ENCODE measurements at regions not wholly inside any gene's neighbourhood (a gene's known extent, or its start where the extent isn't known, plus 50 kb on each side); places are given as distances from the start of the nearest gene placed in this dataset.

DNA sequence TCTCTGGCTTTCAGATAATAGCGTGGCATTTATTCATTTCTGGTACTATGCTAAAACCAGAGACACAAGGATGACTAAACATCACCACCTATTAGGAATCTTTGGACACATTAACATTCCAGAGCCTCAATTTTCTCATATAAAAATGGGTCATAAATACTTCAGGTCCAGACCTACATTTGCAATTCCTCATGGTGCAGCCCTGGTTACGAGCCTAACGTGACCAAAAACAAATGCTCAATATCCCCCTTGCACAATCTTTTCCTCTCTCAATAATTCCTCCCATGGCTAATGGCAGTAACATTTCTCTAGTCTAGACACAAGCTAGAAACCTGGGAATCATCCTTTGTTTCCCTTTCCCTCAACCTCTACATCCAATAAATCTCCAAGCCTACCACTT, 112.8 kb upstream of the NABP1 start:
- DNase-seq = no peak

DNA sequence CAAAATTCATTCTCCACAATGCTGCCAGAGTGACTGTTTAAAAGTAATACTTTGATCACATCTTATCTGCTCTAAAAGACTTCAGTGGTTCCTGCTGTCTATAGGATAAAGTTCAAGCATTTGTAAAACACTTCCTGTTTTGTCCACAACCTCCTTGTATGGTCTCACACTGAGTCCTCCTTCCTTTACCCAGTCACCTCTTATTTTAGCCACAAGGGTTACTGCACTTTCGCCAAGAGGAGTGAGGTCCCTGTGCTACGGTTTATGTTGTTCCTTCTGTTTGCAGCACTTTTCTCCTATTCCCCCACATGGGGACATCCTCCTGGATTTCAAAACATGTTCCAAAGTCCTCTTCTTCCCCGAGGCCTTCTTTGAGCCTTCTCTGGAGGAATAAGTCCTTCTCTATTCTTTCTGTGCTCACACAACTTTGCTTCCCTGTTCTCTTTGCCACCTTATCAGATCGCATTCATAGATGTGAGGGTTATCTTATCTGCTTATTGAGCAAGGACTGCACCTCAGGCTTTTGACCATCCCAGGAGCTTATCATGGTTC, 112.2 kb upstream of the NABP1 start:
- DNase-seq = no peak

DNA sequence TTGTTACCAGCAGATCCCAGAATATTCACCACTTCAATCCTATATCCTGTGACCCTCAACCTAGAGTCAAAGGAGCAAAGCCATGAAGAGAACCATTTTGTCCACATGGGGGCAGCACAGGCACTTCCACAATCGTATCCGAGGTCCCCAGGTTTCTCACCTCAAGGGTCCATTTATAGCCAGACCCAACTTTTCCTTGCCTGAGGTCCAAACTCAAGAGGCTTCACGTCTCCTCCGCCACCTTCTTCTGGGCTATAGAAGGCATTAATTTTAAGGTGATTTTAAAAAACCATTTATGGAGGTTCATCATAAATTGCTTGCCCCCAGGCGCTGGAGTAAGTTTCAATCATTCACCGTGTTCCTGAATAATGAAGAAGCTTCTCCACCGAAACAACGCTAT, 111.6 kb upstream of the NABP1 start:
- DNase-seq = peak; percentile 63

DNA sequence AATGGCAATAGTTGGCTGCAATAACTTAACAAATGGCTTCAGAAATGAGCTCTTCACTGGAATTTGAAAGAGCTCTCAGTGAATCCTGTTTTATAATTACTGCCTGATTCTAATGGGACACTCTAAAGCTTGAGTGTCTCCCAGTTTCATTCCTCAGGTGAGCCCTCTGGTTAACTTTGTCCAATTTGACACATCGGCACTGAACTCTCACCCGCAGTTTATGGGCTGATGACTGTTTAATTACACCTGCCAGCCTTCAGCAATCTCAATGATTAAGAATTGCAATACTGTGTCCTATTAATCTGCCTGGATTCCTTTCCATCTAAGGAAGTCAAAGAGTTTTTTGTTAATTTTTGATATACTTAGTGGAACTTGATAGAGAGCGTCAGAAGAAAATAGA, 110.7 kb upstream of the NABP1 start:
- DNase-seq = no peak

DNA sequence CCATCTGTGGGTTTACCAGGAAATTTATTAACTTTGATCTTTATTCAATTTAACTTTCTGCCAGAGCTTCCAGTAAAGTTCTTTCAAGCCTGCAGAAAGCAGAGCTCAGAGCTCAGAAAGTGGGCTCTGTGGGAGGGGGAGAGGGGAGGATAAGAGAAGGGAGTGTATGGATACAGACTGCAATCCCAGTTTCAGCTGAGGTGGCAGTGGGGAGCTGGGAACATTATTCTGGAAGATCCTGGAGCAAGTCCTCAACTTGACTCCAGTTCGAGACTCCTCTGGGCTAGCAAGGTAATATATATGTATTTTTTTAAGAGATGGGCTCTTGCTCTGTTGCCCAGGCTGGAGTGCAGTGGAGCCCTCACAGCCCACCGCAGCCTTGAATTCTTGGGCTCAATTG, 108.9 kb upstream of the NABP1 start:
- DNase-seq = no peak

DNA sequence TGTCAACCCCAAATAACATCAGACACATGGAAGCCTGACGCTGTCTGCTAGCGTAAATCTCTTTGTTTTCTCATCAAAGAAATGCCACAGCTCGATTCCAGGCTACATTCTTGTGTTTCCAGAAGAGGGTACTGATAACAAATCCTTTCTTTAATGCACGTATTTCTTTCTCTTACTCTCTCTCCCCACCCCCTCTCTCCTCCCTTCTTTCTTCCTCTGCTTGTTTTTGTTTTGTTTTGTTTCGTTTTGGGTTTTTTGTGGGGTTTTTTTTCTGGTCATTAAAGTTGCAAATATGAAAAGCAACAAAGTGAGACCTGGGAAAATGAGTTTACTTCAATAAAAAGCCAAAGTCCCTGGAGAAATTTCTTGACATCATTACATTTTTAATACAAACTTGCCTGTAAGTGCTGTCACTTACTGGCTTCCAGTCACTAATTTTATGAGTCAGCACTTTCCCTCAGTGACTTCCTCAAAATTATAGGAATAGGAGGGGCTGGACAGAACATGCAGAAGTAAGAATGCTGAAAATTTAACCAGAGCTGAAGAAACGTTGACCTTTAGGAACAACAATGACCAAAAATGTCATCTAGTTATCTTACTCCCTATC, 106.7 kb upstream of the NABP1 start:
- peak; percentile 74 for DNase-seq

DNA sequence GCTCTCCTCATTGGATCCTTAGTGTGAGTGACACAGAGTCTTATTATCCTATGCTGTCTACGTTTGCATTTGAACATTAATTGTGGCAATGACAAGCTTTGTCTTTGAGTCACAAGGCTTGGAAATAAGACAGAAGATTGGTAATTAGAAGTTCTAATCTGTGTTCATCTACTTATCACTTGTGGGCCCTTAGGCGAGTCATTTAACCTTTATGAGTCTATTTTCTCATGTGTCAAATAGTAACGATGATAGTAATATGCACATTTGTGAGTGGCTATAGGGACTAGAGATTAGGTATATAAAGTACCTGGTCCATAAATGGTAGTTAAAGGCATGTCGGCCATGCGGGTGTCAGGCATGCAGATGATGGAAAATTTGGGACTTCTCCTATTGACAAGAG, 105.6 kb upstream of the NABP1 start:
- no peak for DNase-seq

DNA sequence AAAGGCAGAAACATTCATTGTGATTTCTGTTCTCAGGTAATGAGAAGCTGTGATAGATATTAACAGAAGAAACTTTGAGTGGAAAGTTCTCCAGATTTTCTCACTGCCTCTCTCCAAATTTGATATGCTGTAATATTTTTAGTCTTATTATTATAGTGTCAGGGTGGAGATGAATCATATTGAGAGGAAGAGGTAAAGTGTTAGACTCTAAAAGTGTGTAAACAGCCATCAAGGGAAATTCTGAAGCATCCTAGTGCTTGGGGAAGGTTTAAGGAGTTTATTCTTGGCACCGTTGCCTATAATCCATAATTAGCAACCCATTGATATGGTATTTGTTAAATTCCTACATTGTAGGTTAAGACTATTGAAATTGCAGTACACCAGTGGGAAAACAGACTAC, 104.7 kb upstream of the NABP1 start:
- DNase-seq = no peak

DNA sequence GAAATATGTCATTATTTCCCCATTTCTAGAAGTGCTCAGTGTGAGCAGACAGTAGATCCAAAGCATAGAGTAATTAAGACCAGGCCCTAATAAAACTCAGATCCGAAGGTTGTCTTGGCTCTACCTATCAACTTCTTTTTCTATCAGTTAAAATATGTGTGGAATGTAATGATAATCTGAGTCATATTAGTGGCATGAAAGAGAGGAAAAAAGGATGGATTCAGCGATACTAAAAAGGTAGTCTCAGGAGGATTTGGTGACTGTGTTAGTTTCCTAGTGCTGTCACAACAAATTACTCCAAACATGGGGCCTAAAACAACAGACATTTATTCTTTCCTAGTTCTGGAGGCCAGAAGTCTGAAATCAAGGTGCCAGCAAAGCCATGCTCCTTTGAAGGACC, 103.7 kb upstream of the NABP1 start:
- DNase-seq = peak; percentile 56

DNA sequence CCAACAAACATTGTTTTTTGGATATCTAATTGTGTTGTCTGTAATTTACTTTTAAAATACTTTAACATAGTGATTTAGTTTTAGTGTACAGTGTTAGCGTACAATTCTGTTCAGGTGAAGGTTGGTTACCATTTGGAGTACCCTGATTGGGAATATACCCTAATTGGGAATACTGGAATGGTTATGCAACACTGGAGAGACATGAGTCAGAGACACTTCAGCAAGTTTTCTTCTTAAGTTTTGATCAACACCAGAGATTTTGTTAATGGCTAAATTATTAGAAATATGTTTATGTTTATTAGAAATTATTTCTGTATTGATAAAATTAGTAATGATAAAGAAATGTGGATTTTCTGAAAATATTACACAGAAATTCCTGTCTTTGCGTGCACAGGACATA, 100.3 kb upstream of the NABP1 start:
- DNase-seq = no peak

DNA sequence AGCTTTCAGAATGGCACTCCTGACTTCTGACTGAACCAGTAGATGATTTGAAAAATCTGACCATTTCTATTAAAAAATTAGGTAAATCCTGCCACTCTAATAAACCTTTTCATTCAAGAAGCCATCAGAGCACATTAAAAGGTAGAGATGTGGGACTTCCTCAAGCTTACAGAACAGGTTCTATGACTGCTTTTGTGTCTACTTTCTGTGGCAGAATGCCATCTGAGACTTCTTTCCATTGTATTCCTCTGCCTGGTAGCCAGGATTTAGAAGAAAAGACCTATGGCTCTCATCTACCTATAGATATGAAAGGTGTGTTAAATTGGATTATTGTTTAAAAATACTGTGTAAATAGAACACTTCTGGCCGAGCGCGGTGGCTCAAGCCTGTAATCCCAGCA, 99.9 kb upstream of the NABP1 start:
- no peak for DNase-seq

DNA sequence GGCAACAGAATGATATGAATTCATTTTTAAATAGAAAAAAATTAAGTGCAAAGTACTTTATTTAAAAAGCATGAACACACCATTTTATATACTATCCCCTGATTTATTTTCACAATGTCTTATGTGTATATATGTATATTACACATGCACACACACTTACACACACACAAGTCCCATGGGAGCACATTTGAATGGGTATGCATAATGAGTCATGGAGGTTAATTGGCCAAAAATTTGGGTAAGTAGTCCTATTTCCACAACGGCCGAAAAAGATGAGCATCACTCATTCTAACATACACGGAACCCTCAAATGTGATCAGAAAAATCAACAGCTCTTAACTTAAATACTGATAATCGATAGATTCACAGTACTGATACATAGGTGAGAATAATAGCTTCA, 97.4 kb upstream of the NABP1 start:
- peak; percentile 73 for DNase-seq

DNA sequence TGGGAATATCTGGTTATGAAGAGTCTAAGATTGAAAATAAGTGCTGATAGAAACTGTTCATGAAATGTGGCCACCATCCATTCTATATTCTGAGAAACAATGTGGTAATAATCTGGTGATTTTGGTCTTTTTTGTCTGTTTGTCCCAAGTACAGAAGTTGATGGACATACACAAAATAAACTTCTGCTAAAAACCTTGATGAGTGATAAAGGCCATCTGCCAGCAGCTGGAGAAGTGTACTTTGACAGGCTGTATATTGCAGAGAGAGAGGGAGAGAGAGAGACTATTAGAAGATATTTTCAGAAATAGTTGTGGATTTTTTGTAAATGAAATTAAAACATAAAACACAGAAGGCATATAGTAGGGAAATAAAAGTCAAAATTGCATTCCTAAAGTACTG, 96.9 kb upstream of the NABP1 start:
- no peak for DNase-seq

DNA sequence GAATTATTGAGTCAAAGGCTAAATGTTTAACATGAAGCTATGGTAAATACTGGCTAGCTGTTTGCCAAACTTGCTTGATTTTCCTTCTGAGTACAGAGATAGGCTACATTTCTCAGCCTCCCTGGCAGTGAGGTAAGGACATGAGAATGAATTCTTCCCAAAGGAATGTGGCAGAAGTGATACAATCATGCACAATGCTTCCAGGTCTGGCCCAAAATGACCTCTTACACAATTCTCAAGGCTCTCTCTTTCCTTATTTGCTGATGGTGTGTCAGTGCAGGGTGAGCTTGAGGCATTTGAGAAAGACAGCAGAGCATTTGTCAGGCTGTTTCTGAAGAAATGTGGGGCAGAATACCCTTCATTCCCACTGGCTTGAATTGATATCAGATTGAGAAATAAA, 95.6 kb upstream of the NABP1 start:
- DNase-seq = peak; percentile 93

DNA sequence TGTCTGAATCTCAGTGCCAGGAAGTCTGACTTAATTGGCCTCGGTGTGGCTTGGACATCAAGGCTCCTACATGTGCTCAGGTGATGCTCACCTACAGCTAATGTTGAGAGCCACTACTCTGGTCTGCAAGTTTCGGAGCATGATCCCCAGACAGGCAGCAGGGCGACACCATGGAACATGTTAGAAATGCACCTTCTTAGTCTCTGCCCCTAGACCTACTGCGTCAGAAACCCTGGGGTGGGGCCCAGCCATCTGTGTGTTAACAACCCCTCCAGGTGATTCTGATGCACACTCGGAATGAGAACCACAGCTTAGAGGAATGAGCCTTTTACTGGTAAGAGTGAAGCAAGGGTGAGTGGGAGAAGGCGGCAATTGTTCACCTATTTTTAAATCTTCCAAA, 86.9 kb upstream of the NABP1 start:
- no peak for DNase-seq

DNA sequence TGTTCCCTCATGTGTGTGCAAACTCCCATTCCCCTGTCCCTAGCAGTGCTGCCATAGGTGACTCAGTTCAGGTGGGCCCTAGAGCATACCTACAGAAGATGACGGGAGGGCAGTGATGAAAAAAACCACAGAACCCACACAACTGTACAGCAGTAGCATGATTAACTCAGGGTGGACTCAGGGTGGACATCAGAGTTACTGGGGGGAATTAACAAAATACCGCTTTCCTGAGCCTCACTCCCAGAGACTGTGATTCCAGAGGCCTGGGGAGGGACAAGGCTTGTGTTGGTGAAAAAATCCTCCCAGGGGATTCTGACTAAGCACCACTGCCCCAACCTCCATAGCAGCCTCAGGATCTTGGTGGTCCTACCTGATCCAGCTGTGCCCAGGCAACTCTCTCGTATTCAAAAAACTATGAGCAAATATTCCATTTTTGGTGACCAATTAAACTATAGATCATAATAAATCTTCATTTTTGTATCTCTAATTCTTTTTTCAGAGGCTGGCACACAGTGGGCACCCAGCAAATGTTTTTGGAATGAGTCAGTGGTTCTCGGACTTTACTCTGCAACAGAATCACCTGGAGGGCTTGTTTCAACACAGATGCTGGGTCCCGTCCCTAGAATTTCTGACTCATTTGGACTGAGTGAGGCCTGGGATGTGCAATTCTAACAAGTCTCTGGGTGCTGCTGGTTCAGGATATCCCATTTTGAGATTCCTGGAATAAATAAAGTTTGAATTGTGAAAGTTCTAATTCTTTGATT, 84.1 kb upstream of the NABP1 start:
- DNase-seq = peak; percentile 39

DNA sequence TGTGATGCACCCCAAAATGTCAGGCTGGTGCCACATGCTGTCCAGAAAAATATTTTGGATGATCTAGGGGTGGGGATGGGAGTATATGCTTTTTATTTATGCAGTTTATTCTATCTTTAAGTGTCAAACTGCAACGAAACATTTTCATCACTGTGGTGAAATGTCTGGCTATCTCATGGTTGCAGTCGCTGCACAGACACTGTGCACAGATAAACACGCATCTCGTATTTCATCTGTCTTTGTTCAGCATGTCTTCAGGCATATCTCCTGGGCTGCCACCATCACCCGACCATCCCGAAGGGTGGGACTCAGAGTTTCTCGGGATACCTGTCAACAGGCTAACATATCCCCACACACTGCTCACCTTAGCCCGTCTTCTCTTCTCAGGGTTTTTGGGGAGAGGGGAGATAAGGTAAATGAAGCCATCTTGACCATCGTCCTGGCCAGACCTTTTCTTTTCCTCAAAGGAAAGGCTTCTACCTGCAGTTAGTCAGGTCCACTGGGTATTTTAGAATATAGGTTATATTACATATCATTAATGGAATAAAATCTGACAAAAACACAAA, 80.7 kb upstream of the NABP1 start:
- no peak for DNase-seq

DNA sequence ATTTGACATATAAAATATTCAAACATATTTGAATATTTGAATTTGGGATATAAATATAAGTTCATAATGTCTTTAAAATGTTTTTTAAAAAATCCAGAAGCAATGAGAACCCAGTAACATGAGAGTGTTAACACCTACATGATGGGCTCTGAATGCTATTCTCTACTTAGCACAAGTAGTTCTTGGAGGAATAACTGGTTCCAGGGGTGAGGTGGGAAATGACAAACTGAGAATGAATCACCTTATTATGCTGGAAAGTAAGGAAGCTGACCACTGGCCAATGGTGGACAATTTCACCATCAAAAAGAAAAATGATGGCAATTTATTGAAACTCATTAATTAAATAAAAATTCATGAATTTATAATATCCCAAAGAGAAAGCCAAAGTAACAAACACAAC, 79.6 kb upstream of the NABP1 start:
- DNase-seq = no peak

DNA sequence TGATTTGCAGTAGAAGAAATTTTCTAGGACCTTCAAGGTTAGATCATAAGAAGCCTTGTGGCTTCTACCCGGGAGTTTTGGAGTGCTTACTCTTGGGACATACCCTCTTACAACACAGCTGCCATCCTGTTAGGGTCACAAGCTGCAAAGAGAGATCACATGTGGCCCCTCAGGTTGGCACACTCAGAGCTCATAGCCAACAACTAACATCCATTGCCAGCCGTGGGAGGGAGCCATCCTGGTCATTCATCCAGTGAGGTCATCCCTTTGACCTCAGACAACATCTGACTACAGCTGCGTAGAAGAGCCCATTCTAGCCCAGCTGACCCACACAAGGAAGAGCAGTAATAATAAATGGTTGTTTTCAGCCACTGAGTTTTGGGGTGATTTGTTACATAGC, 76.9 kb upstream of the NABP1 start:
- no peak for DNase-seq

DNA sequence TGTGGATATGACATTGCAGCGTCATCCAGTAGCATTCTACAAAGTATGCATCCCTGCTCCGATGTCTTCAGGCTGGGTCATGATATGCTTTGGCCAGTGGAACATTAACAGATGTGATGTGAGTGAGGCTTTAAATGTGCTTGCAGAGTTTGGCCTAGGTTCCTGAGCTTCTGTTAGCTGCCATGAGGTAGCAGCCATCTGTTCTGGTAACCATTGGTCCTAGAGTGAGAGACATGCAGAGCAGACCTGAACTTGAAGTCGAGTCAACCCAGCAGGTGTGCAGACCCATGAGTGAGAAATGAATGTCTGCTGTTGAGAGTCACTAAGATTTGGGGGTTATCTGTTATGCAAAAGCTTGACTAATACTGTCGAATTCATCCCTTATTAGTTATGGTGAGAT, 73.8 kb upstream of the NABP1 start:
- no peak for DNase-seq

DNA sequence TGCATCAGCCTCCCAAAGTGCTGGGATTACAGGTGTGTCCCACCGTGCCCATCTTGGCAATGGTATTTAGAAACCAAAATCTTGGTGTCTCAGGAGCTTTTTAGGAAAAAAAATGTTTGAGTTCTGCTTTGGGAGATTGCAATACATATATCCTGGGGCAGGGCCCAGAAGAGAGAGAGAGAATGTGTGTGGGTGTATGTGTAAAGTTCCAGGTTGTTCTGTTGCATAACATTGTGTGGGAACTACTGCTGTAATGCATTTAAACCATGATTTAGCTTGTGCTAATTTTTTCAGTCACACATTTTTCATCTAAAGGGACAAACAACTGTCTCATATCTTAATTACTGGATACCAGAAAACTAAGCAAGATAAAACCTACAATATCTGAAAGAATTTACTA, 70.8 kb upstream of the NABP1 start:
- no peak for DNase-seq

DNA sequence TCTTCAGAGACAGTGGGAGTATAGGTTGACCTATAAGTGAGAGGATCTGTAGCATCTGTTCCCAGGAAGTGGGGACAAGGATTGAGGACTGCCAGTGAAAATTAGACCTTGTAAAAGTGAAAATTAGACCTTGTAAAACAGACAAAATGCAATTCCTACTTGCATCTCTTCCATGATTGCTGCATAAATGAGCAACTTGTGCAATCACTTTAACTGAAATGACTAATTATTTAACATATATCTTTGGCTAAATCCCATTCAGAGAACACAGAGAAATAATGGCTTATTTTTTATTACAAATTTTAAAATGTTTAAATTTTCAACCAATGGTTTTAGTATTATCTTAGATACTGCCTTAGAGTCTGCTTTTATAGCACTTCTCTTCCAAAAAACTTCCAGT, 67.2 kb upstream of the NABP1 start:
- DNase-seq = no peak

DNA sequence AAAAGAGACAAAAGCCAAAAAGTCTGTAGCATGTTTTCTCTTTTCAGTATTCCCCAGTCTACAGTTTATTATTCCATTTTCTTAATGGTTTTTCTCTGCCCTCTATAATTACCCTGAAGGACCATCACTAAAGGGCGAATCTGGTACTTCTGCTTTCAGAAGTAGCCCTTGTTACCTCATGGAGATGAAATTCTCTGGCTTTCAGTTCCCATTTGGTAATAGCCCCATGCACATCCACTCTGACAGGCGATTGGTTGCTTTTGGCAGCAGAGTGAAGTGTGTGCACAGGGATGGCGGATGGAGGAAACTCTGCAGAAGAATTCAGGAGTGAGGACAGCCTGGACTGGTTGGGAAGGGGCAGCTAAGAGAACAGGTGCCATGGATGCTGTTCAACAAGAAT, 66.3 kb upstream of the NABP1 start:
- no peak for DNase-seq

DNA sequence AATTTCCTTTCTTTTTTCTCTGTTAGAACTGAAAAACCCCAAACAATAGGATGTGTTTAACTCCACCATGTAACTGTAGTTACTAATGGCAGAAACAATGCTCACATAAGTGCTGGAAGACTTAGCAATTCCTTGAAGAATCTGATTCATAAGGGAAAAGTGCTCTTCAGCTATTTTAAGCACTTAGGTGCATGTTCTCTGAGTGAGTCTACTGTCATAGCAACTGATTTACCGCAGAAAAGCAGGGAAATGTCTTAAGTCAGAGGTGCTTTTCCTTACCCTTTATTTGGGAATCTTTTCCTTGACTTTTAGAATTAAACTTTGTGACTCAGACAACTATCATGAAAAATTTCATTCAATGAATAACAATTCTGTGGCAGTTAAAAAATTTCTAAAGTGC, 65.4 kb upstream of the NABP1 start:
- peak; percentile 97 for DNase-seq

DNA sequence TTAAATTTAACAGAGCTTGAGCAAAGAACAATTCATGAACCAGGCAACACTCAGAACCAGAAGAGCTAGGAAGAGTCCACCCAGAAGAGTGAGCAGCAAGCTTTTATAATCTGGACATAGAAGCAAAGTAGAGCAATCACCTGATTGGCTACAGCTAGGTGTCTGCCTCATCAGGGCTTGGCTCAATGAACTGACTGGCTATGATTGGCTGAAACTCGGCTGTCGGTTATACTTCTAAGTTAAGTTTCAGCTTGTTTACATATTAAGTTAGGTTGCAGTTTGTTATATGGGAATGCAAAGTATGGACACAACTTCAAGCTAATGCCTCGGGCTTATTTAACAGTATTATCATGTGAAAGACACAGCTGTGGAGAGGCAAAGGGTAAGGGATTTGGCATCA, 63.2 kb upstream of the NABP1 start:
- DNase-seq = no peak
